ENCODE measurements at regions not wholly inside any gene's neighbourhood (a gene's known extent, or its start where the extent isn't known, plus 50 kb on each side); places are given as distances from the start of the nearest gene placed in this dataset.

DNA sequence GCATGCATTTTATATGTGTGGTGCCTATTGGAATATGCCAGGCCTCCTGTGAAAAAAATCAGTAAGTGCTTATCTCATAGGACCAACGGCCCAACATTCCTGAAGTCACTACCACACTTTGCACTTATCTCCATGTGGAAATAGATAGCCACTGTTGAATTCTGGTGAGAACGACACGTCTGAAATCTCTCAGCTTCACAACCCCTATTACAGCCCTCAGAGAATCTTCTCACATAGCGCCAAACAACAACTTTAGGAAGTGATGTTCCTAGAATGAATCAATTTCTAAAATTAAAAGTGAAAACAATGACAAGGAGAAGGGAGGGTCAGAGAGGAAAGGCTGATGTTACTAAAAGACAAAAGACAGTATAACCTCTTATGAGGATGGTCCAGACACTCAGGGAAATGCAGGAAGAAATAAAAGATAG, 270.8 kb upstream of the BTG1 start:
- TF ChIP-seq POLR2AphosphoS5 (IDR thresholded peaks at IDR 0.05; ENCODE audit: borderline replicate concordance, low read depth, low read length): no peak
- TF ChIP-seq EZH2 (IDR thresholded peaks at IDR 0.05): no peak
- TF ChIP-seq FOXP2 (optimal IDR thresholded peaks at IDR 0.05; ENCODE audit: control extremely low read depth, extremely low read length, insufficient read depth): no peak
